ENCODE measurements at regions not wholly inside any gene's neighbourhood (a gene's known extent, or its start where the extent isn't known, plus 50 kb on each side); places are given as distances from the start of the nearest gene placed in this dataset.

DNA sequence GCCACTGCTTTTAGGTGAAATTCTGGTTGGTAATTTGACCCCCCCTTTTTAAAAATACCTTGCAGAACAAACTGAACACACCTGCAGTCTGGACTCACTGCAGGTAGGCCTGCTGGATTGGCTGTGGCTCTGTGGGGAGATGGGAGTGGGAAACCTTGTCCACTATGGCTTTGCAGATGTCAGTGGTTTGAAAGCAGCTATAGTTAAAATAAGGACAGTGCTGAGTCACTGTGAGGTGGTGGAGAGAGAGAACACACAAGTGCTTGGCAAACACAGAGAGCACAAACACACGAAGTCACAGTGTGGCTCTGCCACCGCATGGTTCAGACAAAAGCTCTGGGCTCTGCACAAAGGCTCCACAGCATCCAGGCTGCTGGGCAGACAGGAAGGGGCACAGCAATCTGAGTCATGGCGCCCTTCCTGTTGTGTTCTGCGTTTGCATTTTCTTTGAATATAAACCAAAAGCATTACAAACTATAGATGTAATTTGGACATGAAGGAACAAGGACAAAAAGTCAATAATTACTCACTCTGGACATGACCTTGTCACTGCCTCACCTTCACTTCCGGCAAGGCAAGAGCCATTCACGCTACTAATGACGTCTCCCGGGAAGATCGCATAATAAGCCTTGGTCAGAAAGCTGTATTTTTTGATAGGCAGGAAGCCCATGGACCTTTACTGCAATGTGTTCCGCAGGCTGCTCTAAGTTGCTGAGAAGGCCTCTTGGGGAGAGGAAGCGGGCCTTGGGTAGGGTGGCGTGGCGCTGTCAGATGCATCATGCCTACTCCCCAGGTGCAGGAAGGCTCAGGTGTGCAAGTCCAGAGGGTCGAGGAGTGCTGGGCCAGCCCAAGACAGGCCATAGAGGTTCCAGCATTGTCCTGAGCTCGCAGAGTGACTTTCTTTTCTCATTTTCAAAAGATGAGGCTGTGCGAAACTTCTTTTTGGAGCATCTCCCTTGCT is 60.1 kb upstream of the MED9 start (continued):
- TF ChIP-seq KLF9 (CRISPR knock-in tag; IDR thresholded peaks at IDR 0.05; ENCODE audit: low read depth): no peak
- TF ChIP-seq TP53 (CRISPR knock-in tag; conservative IDR thresholded peaks at IDR 0.05): no peak
- TF ChIP-seq, protein P1, sequence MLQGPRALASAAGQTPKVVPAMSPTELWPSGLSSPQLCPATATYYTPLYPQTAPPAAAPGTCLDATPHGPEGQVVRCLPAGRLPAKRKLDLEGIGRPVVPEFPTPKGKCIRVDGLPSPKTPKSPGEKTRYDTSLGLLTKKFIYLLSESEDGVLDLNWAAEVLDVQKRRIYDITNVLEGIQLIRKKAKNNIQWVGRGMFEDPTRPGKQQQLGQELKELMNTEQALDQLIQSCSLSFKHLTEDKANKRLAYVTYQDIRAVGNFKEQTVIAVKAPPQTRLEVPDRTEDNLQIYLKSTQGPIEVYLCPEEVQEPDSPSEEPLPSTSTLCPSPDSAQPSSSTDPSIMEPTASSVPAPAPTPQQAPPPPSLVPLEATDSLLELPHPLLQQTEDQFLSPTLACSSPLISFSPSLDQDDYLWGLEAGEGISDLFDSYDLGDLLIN (CRISPR knock-in tag; IDR thresholded peaks at IDR 0.05; ENCODE audit: borderline replicate concordance): no peak
- no peak for TF ChIP-seq ZNF768 (CRISPR knock-in tag; IDR thresholded peaks at IDR 0.05)
- no peak for TF ChIP-seq SRY (CRISPR knock-in tag; IDR thresholded peaks at IDR 0.05)
- peak; percentile 50; the same call in 1 of the 2 replicates for TF ChIP-seq TBX2 (CRISPR knock-in tag; IDR thresholded peaks at IDR 0.05; ENCODE audit: borderline replicate concordance)
- TF ChIP-seq ZNF703 (CRISPR knock-in tag; IDR thresholded peaks at IDR 0.05; ENCODE audit: borderline replicate concordance): no peak
- no peak for TF ChIP-seq ONECUT2 (CRISPR knock-in tag; IDR thresholded peaks at IDR 0.05)
- no peak for TF ChIP-seq CAMTA2 (CRISPR knock-in tag; IDR thresholded peaks at IDR 0.05; ENCODE audit: borderline replicate concordance)
- TF ChIP-seq ZEB1 (IDR thresholded peaks at IDR 0.05; ENCODE audit: insufficient replicate concordance, low read depth): no peak
- TF ChIP-seq ZBED4 (CRISPR knock-in tag; IDR thresholded peaks at IDR 0.05; ENCODE audit: borderline replicate concordance): no peak
- TF ChIP-seq CREBL2 (CRISPR knock-in tag; IDR thresholded peaks at IDR 0.05; ENCODE audit: borderline replicate concordance): no peak
- peak; percentile 25 for TF ChIP-seq PRPF4 (IDR thresholded peaks at IDR 0.05; ENCODE audit: low read depth, low read length, poor library complexity, severe bottlenecking)
- no peak for TF ChIP-seq ZSCAN29 (CRISPR knock-in tag; conservative IDR thresholded peaks at IDR 0.05)
- peak; percentile 53 for TF ChIP-seq NR2F6 (IDR thresholded peaks at IDR 0.05)
- peak; percentile 28; the same call in 1 of the 2 replicates for TF ChIP-seq NR2F6 (CRISPR knock-in tag; IDR thresholded peaks at IDR 0.05)
- TF ChIP-seq ZBTB39 (CRISPR knock-in tag; IDR thresholded peaks at IDR 0.05): no peak
- peak; percentile 57; the same call in 1 of the 2 replicates for TF ChIP-seq ZNF607 (CRISPR knock-in tag; IDR thresholded peaks at IDR 0.05; ENCODE audit: borderline replicate concordance)
- TF ChIP-seq, protein P2, sequence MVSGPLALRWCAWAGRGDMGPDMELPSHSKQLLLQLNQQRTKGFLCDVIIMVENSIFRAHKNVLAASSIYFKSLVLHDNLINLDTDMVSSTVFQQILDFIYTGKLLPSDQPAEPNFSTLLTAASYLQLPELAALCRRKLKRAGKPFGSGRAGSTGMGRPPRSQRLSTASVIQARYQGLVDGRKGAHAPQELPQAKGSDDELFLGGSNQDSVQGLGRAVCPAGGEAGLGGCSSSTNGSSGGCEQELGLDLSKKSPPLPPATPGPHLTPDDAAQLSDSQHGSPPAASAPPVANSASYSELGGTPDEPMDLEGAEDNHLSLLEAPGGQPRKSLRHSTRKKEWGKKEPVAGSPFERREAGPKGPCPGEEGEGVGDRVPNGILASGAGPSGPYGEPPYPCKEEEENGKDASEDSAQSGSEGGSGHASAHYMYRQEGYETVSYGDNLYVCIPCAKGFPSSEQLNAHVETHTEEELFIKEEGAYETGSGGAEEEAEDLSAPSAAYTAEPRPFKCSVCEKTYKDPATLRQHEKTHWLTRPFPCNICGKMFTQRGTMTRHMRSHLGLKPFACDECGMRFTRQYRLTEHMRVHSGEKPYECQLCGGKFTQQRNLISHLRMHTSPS (CRISPR knock-in tag; IDR thresholded peaks at IDR 0.05; ENCODE audit: low read depth): peak; percentile 85; the same call in 1 of the 2 replicates
